Hepatic stellate cell (primary cell): ENCODE measurements at regions not wholly inside any gene's neighbourhood (a gene's known extent, or its start where the extent isn't known, plus 50 kb on each side); places are given as distances from the start of the nearest gene placed in this dataset.
A peak's percentile ranks its signal among the peaks of the same experiment; 100 is the strongest.
"Not testable (repeated sequence)": the region's sequence is repeated elsewhere in the genome, so short reads cannot be mapped to it uniquely, and the experiment has no call there.

Experiments
- DNase-seq: peaks from one replicate; pipeline ENCODE4 v3.0.0; 2011; ENCODE audit warnings: low spot score

DNA sequence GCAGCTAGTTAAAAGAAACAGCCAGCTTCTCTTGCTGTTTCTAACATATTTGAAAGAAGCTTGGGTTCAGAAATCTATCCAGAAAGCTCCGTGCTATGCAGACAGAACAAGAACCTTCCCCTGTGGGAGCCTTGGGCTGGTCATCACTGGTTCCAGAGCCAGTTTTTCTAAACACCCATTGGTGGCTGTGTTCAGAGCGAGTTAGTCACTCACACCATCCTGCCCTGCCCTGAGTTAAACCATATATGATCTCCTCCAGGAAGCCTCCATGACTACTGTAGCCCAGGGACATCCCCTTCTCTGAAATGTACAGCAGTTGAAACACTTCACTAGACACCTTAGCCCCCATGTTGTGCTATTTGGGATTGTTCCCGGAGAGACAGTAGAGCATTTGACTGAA lies 200.8 kb upstream of the SGCG start:
- DNase-seq, result no peak

DNA sequence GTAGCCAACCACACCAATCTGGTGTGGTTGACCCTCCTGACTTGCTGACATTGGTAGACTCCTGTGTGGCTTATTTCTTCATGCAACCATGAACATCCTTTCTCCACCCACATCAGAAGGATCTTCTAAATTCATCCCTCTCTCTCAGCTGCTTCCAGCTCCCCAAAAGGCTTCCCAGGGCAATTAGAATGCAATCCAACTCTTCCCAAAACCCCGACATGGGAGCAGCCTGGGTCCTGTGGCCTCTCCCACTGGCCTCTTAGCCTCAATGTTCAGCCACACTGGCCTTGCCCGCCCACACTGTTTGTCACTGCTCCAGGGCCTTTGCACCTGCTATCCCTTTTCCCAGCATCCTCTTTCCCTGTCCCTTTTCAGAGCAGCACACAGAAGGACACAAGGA lies 199.8 kb upstream of the SGCG start:
- no peak for DNase-seq

DNA sequence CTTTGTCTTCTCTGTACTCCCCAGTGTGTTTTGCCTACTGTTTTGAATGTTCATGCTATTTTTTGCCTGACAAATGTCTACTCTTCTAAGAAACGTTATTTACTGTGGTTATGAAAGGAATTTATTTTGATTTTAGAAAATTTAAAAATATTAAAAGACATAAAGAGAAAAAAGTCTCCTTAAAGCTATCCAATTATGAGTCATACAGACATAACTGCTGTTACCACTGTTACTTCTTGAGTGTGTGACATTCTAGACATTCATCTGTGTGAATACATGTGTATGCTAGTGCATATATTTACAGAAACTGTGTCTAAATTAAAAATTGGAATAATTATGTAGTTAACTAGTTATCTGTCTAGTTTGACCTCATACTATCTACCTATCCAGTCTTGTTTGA lies 187.6 kb upstream of the SGCG start:
- no peak for DNase-seq

DNA sequence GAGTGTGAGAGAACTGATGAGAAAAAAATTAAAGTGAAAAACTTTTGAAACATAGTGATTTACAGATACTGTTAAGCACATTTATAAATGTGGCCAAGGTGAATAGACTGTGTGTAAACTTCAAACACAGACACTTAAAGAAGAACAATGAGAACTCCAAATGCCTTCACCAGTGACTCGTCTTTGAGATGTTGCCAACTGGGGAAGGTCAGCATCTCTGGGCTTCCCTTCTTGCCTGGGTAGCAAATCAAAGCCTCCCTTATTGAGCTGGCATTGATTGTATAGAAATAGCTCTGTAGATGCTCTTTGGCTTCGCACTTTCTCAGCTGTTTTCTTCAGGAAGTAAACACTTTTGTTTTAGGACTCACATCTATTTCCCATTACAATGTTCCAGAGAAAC lies 177.3 kb upstream of the SGCG start:
- no peak for DNase-seq

DNA sequence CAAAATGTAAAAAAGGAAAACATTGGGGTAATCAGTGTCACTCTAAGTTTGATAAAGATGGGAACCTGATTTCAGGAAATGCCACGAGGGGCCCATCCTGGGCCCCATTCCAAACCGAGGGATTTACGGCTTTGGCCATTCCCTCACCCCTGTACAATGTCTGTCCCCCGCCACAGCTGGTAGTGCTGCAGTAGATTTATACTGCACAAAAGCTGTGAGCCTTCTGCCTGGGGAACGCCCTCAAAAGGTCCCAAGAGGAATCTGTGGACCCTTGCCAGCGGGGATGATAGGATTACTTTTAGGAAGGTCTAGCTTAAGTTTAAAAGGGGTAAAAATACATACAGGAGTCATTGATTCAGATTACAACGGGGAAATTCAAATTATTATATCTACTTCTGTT lies 173.4 kb upstream of the SGCG start:
- no peak for DNase-seq

DNA sequence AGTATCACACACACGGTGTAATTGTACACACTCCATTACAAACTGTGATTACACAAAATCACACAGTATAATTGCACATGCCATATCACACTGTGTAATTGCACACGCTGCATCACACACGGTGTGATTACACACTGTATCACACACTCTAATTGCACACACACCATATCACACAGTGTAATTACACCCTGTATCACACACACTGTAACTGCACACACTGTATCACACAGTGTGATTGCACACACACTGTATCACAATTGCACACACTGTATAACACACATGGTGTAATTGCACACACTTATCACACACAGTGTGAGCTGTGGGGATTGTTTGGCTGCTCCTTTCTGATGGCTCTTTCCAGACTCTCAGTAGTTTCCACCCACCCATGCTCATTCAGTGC lies 162.6 kb upstream of the SGCG start:
- DNase-seq, result no peak

DNA sequence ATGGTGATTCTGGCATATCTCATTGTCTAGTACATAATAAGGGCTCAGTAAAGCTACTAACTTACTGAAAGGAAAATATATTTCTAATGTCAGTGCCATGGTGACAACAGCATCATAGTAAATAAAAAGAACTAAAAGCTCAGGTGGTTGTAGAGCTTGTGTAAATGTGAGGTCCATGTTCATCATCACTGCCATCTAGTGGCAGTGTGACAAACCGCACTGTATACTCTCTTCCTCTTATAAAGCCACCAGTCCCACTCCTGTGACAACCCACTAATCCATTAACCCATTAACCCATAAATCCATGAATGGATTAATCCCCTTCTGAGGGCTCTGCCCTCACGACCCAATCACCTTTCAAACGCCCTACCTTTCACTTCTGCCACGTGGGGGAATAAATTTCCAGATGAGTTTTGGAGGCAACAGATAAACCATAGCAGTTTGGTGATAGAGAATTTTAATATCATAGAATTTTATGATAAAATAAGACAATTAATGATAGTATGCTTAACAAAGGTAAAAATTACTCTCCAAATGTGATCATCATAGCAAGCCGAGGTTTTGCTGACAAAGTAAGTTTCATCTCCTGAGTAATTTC lies 160.4 kb upstream of the SGCG start:
- peak; percentile 11 for DNase-seq

DNA sequence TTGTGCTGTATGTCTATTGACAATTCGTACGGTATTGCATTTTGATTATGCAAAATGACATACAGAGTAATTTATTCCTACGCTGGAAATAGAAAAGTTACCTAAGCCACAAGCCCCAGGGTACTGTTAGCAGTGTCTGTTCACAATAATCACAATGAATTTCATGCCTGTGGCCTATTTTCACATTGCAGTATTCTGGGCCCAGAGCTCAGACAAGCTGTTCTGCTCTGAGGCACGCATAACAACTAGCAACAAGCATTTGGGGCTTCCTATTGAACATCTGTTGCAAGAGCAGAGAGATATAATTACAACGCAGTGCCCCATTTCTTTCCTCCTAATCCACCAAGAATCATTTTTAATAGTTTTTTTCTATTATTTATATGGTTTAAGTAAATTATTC lies 158.9 kb upstream of the SGCG start:
- no peak for DNase-seq

DNA sequence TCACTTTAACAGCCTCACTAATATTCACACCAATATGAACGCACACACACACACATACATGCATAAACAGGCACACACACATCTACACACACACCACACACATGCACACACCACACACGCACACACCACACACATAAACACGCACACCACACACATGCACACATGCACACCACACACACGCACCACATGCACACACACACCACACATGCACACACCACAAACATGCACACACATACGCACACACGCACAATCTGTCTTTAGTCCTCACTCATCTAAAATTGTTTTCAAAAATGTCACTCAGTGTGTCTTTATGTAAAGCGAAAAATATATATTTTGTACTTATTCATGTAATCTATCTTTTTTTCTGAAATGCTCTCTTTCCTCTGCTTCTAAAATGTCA lies 158.1 kb upstream of the SGCG start:
- DNase-seq, result no peak

DNA sequence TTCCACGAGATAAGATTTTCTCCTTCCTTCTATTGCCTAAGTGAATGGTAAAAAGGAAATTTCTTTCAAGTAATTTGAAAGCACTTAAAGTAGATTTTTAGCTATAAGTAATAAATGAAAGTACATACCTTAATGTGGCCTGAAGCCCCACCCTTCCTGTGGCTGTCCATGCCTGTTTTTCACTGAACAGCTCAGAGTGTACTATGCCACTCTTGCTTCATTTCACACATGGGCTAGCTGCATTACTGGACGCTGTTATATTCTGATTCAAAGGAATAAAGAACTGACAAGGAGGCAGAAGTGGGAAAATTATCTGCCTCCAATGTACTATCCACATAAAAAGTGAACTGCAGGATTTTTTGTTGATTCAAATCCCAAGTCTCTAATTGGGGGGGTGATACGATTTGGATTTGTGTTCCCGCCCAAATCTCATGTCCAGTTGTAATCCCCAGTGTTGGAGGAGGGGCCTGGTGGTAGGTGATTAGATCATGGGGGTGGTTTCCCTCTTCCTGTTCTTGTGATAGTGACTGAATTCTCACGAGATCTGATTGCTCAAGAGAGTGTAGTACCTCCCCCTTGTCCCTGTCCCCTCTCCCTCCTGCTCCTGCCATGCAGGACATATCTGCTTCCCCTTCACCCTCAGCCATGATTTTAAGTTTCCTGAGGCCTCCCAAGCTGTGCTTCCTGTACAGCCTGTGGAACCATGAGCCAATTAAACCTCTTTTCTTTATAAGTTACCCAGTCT lies 154.7 kb upstream of the SGCG start:
- no peak for DNase-seq

DNA sequence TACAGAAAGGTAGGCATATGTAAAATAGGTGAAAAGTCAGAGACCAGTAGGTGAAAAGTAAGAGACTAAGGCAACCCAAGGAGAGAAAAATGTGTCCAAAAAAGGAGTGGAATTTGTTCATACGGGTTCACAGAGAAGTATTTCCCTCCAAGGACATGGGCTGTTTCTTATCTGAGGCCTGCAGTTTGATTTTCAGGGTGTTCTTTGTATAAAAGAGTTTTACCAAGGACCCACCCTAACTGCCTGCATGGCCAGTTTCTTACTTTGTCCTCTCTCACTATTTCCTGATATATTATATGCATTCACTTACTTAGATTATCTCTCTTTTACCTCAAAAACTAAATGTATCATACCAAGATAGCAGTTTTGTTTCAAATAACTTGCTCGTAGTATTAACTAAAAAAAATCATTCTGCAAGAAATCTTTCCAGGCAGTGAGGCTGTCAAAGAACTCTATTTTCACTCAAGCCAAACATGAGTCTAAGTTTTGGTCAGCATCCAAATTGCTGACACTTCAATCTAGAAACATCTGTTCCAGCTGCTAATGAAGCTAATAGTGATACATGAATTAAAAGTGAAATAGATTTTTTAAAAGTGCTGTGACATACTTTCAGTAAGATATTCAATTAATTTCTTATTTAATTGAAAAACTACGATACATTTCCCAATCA lies 141.4 kb upstream of the SGCG start:
- DNase-seq, result no peak

DNA sequence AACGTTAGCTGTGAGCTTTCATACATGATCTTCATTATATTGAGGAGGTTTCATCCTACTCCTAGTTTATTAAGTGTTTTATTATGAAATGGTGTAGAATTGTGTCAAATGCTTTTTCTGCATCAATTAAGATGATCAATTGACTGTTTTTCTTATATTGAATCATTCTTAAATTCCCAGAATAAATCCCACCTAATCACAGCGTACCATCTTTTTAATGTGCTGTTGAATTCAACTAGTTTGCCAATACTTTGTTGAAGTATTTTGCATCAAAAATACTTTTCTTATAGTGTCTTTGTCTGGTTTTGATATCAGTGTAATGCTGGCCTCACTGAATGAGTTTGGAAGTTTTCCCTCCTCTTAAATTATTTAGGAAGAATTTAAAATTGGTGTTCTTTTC lies 138.6 kb upstream of the SGCG start:
- no peak for DNase-seq

DNA sequence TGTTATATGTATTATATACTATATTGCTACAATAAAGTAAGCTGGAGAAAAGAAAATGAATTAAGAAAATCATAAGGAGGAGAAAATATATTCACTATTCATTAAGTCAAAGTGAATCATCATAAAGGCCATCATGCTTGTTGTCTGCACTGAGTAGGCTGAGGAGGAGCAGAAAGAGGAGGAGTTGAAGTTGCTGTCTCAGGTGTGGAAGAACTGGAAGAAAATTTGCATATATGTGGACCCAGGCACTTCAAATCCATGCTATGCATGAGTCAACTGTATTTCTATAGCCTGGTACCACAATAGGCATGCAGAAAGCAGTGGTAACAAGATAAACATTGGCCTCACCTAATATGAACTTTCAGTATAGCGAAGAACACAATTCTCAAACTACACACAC lies 135.9 kb upstream of the SGCG start:
- no peak for DNase-seq

DNA sequence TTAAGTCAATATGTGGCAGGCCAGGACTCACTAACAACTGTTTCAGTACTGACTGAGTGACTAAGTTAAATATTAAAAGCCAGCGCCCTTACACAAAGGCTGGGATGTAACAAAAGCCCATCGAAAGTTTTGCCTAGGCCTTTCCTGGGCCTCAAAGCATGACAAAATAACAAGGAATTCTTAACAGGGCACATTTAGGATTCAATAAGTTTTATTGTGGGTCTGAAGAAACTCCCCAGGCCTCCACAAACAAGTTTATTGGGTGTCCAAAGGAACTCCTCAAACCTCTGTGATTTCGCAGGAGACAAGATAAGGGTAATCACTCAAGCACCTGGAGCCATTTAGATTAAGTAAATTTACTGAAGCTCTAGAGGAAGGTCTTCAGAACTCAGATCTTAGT lies 130.7 kb upstream of the SGCG start:
- no peak for DNase-seq

DNA sequence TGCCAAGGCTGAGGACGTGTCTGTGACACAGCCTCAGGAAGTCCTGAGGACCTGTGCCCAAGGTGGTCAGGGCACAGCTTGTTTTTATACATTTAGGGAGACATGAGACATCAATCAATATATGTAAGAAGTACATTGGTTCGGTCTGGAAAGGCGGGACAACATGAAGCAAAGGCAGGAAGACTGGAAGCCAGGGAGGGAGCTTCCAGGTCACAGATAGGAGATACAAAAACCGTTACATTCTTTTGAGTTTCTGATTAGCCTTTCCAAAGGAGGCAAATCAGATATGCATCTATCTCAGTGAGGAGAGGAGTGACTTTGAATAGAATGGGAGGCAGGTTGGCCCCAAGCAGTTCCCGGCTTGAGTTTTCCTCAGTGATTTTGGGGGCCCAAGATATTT lies 127.1 kb upstream of the SGCG start:
- not testable (repeated sequence) for DNase-seq

DNA sequence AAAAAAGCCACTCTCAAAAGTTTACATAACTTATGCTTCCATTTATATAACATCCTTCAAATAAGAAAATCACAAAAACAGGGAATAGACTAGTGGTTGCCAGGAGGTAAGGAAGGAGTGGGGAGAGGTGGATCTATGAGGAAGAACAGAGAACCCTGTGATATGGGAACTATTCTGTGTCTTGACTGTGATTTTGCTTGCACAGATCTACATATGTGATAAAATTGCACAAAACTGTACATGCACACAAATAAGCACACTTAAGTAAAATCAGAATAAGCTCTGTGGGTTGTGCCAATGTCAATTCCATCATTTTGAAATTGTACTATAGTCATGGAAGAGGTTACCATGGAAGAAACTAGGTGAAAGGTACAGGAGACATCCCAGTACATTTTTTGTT lies 121.6 kb upstream of the SGCG start:
- DNase-seq, result no peak

DNA sequence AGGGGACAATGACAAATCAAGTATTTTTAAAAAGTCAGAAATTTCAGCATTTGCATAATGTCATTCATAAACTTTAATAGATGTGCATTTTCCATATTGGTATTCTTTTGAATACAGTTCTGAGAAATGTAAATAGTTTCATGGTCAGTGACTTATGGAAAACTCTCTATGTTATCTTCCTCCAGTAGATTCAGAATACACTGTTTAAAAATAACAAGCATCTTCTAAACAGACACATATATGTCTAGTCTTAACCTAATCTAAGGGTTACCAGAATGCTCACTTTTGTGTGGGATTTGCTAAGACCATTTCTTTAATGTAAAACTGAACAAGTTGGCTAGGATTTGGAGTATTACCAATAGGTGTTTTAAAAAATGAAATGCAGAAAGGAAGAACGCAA lies 119.8 kb upstream of the SGCG start:
- DNase-seq, result no peak

DNA sequence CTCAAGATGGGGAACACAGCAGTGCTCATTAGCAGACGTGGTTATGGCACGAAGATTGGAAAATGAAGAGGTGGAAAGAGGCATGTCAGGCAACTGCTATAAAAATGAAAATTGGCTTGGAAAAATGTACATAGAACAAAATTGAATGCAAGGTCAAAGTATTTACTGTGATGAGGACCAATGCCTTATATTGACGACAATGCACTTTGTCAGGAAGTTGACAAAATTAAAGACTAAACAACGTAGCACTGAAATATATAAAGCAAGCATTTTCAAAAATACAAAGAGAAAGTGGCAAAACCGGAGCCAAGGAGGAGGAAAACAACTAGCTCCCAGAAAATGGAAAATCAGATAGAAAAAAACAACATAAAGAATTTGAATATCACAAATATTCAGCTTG lies 113.7 kb upstream of the SGCG start:
- no peak for DNase-seq

DNA sequence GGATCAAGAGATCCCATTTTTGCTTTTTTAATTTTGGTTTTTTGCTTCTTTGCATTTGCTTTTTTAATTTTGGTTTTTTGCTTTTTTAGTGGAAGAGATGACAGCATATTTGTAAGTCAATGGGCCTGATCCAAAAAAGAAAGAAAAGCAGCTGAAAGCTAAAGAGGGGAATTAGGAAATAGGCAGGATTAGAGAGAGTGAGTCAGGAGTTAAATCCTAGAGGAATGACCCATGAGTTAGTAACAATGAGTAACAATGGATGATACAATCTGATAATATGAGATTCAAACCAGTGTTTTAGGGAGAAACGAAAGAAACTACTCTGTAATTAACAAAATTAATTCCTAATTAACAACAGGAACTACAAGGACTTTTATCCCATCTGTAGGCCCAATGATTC lies 111.2 kb upstream of the SGCG start:
- DNase-seq, result peak; percentile 60

DNA sequence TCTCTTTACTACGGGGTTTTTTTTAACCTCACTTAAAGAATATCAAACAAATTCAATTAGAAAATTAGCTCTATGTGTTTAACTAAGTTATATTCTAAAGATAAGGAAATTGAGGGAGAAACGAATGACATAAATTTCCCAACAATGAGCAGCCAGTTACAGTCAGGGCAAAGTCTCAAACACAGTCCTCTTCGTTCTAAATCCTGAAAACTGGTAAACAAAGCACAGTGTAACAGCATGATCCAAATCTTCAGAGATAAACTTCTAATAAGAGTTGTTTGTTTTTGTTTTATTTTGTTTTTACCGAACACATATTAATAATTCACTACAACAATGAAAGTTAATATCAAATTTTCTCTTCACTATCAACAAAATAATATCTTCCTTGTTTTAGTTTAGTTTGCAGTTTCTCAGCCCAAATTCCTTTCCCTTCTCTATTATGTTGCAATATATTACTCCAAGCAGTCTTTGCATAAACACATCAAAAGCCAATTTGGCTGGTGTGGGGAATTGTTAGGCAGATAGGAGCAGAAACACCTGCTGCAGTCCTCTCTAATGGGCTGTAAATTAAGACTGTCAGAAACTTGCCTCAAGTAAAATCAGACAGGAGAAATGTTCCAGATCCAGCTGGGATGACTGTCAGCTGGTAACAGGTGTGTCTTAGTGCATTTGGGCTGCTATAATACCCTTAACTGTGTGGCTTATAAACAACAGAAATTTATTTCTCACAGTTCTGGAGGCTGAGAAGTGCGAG lies 106.5 kb upstream of the SGCG start:
- DNase-seq, result no peak

DNA sequence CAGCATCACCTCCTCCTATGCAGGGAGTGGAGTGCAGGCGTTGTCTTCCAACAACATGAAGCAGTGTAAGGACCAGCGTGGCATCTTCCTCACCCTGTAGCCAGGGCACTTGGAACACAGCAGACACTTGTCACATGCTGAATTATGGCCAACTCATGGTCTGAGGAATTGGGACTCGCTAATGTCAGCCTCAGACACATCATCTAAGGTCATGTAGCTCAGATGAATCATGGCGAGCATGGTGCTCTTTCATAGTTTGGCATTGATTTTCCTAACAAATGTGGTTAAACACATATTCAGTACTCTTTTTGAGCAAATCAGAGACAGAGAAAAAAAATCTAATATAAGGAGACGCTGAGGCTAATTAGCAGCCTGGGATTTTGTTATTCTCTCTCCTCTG lies 99.6 kb upstream of the SGCG start:
- DNase-seq, result peak; percentile 19

DNA sequence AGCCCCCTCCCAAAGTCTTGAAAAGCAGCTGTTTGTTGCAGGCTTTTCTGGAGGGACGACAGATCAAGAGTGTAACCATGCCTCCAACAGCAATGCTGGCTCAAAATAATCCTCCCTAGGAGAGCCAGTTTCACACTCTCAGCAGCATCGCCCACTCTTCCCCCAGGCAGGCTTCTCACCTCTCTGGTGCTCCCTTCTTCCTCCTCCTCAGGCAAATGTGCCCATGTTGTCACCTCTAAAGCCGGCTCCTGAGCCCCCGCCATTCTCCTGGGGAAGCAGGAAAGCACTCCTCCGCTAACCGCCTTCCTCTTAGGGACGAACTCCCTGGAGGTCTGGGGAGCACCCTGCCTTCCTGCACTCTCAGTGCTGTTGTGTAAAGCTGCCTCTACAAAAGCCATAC lies 98.9 kb upstream of the SGCG start:
- no peak for DNase-seq
